ENCODE measurements at regions not wholly inside any gene's neighbourhood (a gene's known extent, or its start where the extent isn't known, plus 50 kb on each side); places are given as distances from the start of the nearest gene placed in this dataset.
"Not testable (repeated sequence)": the region's sequence is repeated elsewhere in the genome, so short reads cannot be mapped to it uniquely, and the experiment has no call there.

DNA sequence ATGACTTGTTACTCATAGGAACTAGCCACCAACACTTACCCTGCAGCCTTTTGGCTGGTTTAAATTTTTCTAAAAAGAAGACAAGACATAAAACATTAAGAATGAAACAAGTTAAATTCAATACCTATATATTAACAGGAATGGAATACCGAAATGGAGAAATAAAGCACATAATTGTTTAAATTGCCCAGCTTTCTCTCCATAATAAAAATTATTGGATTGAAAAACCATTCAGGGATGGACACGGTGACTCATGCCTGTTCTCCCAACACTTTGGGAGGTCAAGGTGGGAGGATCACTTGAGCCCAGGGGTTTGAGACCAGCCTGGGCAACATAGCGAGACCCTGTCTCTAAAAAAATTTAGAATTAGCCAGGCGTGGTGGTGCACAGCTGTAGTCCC, 179.4 kb upstream of the MKLN1 start:
- DNase-seq (ENCODE audit: low read depth): no peak

DNA sequence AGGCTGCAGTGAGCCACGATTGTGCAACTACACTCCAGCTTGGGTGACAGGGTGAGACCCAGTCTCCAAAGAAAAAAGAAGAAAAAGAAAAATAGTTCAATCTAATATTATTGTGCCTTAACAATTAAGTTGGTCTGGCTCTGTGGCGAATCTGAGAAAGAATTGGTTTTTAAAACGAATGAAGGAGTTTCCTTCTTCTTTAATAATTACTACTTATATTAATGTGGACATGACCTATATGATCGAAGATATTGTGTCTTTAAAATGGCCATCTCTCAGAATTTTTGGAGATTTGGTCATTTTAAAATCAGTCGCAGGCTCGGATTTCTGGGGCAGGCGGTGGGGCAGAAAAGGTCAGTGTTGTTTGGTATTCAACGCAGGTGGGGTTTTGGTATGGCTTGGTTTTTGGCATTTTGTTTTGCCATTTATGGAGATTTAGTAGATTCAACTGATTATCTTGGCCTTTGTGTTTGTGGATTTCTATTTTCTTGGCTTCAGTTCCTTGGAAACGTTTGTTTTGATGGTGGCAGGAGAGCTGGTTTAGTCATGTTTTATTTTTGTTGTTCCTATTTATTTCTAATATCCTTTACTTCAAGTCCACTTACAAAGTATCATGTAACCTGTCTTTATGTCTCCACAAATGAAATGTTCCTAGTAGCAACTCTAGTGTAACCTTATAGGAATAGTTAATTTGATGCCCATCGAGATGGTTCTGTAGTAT, 178.8 kb upstream of the MKLN1 start:
- no peak for DNase-seq (ENCODE audit: low read depth)

DNA sequence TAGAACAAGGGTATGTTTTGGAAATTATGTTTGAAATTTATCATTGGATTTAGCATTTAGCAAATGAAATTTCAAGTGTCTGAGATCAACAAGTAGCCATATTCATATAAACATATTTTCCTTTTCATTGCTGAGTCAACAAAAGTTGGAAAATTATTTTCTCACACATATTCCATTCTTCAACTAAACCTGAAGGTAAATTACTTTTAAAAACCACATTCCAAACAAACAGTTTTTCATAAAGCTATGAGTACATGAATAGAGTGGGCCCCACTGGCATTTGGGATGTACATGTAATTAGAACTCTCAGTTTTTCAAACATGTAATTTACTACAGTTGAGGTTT, 178.3 kb upstream of the MKLN1 start:
- DNase-seq (ENCODE audit: low read depth): no peak

DNA sequence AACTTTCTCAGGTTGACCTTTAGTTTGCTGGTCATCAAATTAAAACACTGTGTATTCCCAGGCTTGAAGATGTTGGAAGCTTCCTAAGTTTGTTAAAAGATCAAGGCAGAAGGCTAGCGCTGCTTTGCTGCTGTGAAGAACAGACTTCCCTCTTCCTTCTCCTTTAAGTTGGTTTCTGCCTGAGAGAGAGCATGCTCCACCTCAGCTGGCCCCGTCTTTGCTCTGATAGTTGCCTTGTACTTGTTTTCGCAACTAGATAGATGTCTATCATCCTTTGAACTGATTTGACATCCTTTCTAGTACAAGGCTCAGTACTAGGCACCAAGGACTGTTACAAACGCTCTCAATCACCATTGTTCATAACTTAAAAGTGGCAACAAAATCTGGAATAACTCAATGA, 177.8 kb upstream of the MKLN1 start:
- no peak for DNase-seq (ENCODE audit: low read depth)

DNA sequence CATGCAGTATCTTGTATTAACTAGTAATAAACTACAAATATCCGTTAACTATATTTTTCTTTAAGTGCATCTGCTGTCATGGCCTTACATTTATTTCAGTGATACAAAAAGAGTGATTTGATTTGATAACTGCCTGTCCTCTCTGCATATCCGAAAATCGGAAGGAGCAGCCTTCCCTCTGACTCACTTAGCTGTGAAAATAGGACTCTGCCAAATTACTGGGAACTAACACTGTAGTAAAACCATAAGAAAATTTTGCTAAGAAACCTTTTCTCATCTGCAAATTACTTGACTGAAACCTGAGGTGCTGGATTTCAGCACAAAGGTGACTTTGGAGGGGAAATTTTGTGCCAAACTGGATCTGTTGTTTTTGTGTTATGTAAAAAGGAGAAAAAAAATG, 176.6 kb upstream of the MKLN1 start:
- no peak for DNase-seq (ENCODE audit: low read depth)

DNA sequence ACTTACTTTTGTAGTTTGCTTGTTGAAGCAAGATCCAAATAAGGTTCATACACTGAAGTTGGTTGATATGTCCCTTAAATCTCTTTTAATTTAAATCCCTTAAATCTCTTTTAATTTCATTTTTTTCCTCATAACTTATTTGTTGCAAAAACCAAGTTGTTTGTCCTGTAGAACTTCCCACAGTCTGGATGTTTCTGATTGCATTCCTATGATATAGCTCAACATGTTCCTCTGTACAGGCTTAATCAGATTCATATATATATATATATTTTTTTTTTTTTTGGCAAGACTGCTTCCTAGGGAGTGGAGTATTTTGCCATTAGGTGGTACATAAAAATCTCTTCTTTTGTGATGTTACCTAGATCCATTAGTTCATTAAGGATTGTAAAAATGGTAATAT, 174.9 kb upstream of the MKLN1 start:
- no peak for DNase-seq (ENCODE audit: low read depth)

DNA sequence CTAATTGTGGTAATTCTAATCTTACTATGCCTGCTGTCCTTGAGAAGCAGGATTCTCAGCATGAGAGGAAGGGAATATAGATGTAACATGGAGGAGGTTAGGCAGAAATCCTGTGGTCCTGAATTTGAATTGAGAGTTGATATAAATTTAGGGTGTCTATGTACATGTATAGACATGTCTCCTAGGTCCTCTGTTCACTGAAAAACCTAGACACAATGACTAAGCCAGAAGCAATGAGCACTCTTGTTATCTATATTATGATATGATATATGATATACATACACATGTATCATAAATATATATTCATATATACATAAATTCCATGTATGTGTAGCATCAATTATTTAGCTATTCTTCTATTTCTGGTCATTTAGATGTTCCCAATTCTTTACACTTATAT, 173.3 kb upstream of the MKLN1 start:
- DNase-seq (ENCODE audit: low read depth): no peak

DNA sequence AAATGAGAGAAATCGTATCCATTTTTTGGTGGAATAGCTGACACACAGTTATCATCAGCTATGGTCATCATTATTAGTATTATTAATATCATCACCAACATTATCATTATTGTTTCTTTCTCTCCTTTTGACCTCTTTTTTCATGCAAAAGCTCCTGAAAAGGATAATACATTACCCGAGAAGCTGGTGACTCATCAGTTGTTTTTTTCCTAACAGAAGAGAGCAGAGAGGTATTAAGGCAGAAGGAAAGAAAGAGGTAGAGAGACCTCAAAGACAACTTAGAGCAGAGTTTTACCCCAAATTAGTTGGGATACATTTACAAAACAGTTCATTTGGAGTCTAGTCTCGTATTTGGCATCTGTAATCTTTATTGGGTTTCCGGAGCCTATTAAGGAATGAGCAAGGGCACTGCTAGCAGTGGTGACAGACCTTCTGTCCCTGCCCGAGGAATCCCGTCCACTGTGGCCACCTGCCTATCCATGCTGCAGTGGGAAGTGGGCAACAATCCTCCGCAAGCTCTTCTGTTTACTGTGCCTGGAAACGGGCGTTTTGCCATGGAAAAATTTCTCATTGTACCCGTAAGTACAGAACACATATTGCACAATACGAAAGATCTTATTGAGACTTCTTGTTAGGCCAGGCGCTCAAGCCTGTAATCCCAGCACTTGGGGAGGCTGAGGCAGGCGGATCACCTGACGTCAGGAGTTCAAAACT, 170.0 kb upstream of the MKLN1 start:
- DNase-seq (ENCODE audit: low read depth): no peak

DNA sequence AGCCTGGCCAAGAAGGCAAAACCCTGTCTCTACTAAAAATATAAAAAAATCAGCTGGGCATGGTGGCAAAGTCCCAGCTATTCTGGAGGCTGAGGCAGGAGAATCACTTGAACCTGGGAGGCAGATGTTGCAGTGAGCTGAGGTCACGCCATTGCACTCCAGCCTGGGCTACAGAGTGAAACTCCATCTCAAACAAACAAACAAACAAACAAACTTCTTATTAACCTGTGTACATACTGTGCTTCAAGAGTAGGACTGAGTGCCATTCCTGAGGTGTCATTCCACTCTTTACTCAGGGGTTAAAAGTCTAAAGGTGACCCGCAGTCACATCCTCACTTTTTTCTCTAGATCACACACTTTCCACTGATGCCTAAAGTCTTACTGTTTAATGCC, 169.4 kb upstream of the MKLN1 start:
- DNase-seq (ENCODE audit: low read depth): not testable (repeated sequence)

DNA sequence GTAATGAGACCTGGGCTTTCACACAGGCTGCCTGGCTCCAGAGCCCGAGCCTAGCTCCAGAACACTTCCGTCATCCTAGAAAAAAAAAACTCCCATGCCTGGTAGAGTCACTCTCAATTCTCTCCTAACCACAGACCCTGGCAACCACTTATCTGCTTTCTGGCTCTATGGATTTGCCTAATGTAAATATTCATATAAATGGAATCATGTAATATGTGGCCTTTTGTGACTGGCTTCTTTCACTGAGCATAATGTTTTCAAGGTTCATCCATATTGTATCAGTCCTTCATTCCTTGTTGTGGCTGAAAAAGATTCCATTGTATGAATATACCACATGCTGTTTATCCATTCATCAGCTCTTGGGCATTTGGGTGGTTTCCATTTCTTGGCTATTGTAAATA, 167.7 kb upstream of the MKLN1 start:
- DNase-seq (ENCODE audit: low read depth): no peak

DNA sequence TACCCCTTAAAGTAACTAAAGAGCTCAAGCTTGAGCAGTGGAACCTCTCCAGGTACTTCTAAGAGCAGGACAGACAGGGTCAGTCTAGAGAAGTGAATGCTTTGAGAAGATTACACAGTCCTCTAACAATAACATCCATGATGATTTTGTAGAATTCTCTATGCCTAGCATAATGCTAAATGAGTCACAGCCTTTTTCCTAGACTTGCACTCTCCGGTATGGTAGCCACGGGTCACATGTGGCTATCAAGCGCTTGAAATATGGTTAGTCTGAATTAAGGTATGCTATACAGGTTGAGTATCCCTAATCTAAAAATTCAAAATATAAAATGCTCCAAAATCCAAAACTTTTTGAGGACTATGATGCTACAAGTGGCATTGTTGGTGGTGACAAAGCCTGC, 166.6 kb upstream of the MKLN1 start:
- no peak for DNase-seq (ENCODE audit: low read depth)

DNA sequence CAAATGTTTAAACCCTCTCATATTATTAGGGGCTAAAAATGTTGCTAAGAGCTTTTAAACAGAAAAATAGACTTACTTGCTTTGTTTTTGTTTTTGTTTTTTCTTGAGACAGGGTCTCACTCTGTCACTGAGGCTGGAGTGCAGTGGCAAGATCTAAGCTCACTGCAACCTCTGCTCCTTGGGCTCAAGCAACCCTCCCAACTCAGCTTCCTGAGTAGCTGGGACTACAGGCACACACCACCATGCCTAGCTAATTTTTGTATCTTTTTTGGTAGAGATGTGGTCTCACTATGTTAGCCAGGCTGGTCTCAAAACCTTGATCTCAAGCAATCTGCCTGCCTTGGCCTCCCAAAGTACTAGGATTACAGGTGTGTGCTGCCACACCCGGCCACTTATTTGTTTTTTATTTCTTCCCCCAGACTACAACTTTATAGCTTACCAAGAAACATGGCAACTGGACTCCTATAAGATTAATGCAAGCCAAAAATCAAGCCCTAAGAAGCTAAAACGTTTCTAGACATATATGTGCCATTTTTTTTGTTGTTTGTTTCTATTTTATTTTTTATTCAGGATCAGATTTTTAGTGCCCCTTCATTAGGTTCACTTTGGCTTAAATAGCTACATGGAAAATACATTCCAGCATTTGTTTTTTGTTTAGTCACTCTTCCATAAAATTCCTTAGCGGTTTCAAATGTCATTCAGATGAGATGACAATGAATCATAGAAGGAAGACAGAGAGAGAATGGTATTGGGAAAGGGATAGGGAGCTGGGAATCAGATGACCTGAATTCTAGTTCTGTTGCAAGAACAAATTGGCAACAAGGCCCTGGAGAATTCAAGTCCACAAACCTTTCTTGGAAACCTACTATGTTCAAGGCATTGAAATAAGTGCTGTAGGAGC, 163.4 kb upstream of the MKLN1 start:
- DNase-seq (ENCODE audit: low read depth): no peak

DNA sequence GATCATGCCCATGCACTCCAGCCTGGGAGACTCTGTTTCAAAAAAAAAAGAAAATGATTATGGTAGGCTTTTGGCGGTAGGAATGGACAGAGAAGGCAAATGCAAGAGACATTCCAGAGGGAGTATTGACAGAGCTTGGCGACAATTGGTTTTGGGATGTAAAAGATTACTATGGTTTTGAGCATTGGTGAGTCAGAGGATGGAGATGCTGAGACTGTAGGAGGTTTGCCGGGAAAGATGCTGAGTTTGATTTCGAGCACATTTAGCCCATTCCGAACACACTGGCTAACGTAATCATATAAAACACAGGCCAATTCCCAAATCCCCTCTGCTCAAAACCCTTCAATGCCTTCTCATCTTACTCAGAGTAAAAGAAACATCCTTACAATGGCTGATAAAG, 161.6 kb upstream of the MKLN1 start:
- no peak for DNase-seq (ENCODE audit: low read depth)

DNA sequence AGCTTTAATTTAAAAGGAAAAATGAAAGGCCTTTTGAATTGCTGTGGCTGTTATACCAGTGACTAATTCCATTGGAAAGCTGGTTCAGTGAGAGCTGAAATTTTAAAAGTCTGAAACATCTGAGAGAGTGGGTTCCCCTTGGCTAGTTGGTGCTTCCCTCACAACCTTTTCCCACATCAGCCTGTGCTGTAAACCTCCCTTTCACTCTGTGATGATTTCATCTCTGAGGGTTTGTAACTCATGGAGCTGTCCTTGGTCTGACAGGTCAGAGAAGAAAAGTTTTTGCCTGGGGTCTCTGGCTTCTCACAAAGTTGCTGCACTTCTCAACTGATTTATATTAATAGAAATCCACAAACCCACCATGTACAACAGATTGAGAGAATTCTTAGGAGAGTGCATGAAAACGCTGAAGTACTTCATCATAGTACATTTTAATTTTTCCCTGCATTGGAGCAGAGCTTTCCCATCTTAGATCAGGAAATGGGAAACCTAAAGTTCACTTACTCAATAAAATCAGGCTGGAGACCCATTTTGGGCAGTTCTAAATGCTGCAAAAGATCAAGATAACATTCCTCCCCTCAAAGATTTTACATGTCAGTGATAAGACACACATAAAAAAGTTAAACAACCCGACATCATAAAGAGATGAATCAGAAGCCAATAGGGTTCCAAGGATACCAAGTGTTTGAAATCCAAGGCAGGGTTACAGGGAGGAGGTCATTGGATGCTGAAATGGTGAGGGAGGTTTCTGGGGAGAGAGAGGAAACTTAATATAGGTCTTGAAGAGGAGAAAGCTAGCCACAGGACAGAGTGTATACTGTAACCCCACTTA, 157.0 kb upstream of the MKLN1 start:
- no peak for DNase-seq (ENCODE audit: low read depth)

DNA sequence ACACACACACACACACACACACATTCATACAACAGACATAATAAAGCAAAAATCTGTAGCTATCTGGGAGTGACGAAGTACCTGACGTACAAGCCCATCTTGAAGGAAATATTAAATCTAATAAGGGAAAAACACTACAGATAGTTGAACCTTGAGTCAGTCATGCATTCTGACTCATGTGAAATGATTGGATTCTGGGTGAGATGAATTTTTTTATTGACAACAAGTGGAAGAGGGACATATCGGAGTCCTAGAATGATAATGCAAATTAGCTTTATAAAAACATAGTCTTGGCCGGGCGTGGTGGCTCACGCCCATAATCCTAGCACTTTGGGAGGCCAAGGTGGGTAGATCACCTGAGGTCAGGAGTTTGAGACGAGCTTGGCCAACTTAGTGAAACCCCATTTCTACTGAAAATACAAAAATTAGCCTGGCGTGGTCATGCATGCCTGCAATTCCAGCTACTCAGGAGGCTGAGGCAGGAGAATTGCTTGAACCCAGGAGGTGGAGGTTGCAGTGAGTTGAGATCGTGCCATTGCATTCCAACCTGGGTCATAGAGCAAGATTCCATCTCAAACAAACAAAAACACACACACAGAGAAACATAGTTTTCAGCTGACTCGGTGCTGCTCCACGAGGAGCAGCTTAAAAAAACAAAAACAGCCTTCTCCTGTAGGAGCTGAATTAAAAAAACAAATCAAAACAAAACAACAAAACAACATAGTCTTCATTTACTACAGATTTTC, 154.4 kb upstream of the MKLN1 start:
- no peak for DNase-seq (ENCODE audit: low read depth)

DNA sequence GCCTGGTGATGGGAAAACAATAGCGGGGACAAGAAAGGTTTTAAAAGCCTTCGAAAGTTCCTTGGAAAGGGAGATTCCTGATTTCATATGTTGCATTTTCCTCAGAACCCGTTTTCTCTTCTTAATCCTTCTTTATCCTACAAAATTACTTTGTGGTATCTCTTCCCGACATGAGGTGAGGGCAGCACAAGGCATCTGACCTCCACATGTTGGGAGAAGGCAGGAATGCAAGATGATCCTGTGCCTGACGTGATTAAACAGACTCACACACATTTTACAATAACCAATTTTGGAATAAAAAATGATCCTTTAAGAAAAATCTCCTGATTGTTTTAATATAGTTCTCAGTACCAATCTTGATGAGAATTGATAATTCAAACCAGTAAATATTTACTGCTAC, 153.3 kb upstream of the MKLN1 start:
- DNase-seq (ENCODE audit: low read depth): no peak

DNA sequence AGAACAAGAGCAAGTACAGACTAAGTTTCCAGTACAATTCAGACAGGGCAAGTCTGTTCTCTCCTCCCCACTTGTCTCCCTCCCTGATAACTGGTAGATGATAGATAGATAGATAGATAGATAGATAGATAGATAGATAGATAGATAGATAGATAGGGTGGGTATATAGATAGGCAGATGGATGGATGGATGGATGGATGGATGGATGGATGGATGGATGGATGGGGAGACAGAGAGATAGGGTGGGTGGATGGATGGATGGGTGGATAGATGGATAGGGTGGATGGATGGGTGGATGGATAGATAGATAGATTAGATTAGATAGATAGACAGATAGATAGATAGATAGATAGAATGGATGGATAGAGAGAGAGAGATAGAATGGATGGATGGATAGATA, 152.8 kb upstream of the MKLN1 start:
- DNase-seq (ENCODE audit: low read depth): no peak

DNA sequence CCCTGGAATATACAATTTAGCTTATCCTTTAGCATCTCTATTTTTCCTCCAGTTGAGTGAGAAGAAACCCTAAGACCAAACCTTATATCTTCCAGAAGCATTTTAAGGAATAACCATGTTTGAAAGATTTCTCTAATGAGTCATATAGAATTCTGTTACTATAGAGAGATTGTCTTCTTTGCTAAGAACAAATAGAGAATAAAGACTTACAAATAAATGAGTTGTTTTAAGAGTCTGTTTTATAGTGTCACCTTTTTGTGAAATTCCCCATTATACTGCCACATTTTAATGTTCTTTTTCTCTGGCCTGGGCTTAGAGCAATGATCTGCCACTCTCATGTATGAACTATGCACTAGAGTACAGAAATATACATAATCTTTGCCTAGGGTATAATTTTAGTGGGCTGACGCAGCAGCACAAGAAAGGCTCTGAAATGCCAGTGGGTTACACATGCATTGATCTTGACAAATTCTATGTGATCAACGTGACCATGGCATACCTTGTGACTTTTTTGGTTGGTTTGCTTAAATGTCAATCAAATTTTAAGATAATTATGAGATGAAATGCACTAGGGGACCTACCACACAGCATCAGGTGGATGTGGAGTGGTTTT, 145.1 kb upstream of the MKLN1 start:
- no peak for DNase-seq (ENCODE audit: low read depth)

DNA sequence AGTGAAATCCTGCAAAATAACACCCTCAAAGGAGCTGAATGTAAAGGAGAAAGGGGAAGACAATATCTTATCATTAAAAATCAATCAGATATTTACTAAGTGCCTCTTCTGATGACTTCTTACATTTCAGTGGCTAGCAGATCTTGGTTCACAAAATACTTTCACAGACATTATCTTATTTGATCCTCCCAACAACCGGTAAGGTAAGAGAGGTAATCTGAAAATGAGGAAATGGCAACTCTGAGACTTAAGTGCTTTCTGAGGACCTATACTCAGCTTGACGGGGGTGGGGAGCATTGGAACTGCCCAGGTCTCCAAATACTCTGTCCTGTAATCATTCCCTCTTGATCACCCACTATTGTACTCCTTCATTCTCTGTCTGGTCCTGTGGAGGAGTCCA, 144.6 kb upstream of the MKLN1 start:
- DNase-seq (ENCODE audit: low read depth): no peak

DNA sequence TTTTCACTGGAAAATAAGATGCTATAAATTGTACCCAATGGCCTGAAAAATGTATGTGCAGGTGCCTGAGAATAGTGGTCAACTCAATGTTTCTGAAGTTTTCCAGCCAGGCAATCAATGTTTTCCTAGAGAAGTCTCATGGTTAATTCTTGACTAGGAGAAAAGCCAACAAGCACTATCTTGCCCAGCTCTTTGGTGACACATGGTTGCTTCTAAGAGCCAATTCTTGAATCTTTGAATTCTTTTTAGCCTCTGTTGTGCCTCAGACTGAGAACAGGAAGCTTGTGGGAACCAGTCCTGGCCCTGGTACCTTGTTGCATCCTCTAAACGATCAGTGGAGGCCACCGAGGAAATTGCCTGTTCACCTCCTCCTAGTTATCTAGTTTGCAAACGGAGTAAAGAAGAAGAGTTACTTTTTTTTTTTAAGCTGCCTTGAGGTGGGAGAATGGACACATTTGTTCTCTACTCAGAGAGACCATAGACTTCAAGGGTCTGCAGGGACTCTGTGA, 144.0 kb upstream of the MKLN1 start:
- no peak for DNase-seq (ENCODE audit: low read depth)

DNA sequence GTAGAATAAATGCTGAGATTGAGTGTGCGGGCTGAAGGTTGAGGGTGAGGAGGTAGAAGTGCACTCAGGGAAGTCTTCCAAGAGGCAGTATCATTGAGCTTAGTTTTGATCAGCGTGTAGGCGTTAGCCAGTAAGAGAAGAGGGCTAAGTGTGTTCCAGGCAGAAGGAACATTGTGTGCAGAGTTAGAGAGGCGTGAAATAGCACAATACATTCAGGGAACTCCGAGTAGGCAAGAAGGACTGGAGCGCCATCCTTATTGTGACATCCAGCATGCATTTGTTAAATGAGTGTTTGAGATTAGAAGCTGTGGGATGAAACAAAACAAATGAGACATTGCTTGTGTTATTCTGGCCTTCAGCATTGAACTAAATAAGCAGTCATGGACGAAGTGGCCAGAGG, 140.9 kb upstream of the MKLN1 start:
- DNase-seq (ENCODE audit: low read depth): no peak
